ENCODE measurements at regions not wholly inside any gene's neighbourhood (a gene's known extent, or its start where the extent isn't known, plus 50 kb on each side); places are given as distances from the start of the nearest gene placed in this dataset.
"Not testable (repeated sequence)": the region's sequence is repeated elsewhere in the genome, so short reads cannot be mapped to it uniquely, and the experiment has no call there.

GRCh38 chr2:238618494-238619283 is 192.0 kb downstream of the ASB1 start:
- ATAC-seq, result not testable (repeated sequence)

DNA sequence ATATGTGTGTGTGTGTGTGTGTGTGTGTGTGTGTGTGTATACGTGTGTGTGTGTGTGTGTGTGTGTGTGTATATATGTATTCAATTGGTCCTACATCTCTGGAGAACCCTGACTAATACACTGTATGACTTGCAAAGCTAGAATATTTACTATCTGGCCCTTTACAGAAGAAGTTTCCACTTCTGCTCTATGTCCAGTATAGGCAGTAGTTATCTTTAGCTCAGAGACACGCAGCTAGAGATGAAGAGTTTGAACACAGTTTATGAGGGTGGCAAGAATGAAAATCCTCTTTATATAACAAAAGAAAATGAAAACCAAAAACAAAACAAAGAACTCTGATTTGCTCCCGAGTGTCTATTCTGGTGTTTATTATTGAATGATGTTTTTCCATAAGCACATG is 201.2 kb downstream of the ASB1 start:
- ATAC-seq, result no peak
- TF ChIP-seq TCF4 (CRISPR knock-in tag; IDR thresholded peaks at IDR 0.05; ENCODE audit: borderline replicate concordance) (no peak), CSRNP3 (CRISPR knock-in tag; IDR thresholded peaks at IDR 0.05) (no peak), ISL1 (CRISPR knock-in tag; IDR thresholded peaks at IDR 0.05) (no peak), ZFP3 (CRISPR knock-in tag; IDR thresholded peaks at IDR 0.05) (no peak), GLIS3 (CRISPR knock-in tag; IDR thresholded peaks at IDR 0.05) (no peak), TOX (CRISPR knock-in tag; IDR thresholded peaks at IDR 0.05; ENCODE audit: borderline replicate concordance) (no peak), ZNF70 (CRISPR knock-in tag; IDR thresholded peaks at IDR 0.05) (no peak)
- TF ChIP-seq, protein P1, sequence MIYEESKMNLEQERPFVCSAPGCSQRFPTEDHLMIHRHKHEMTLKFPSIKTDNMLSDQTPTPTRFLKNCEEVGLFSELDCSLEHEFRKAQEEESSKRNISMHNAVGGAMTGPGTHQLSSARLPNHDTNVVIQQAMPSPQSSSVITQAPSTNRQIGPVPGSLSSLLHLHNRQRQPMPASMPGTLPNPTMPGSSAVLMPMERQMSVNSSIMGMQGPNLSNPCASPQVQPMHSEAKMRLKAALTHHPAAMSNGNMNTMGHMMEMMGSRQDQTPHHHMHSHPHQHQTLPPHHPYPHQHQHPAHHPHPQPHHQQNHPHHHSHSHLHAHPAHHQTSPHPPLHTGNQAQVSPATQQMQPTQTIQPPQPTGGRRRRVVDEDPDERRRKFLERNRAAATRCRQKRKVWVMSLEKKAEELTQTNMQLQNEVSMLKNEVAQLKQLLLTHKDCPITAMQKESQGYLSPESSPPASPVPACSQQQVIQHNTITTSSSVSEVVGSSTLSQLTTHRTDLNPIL (CRISPR knock-in tag; IDR thresholded peaks at IDR 0.05; ENCODE audit: low read depth), result no peak
- TF ChIP-seq, protein P2, sequence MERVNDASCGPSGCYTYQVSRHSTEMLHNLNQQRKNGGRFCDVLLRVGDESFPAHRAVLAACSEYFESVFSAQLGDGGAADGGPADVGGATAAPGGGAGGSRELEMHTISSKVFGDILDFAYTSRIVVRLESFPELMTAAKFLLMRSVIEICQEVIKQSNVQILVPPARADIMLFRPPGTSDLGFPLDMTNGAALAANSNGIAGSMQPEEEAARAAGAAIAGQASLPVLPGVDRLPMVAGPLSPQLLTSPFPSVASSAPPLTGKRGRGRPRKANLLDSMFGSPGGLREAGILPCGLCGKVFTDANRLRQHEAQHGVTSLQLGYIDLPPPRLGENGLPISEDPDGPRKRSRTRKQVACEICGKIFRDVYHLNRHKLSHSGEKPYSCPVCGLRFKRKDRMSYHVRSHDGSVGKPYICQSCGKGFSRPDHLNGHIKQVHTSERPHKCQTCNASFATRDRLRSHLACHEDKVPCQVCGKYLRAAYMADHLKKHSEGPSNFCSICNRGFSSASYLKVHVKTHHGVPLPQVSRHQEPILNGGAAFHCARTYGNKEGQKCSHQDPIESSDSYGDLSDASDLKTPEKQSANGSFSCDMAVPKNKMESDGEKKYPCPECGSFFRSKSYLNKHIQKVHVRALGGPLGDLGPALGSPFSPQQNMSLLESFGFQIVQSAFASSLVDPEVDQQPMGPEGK (CRISPR knock-in tag; IDR thresholded peaks at IDR 0.05; ENCODE audit: borderline replicate concordance), result no peak

- TF ChIP-seq ZFP30 (CRISPR knock-in tag; IDR thresholded peaks at IDR 0.05) (no peak), CSRNP3 (CRISPR knock-in tag; IDR thresholded peaks at IDR 0.05) (no peak), ZNF70 (CRISPR knock-in tag; IDR thresholded peaks at IDR 0.05) (no peak), GLIS3 (CRISPR knock-in tag; IDR thresholded peaks at IDR 0.05) (no peak), OSR1 (CRISPR knock-in tag; IDR thresholded peaks at IDR 0.05) (no peak), BACH2 (CRISPR knock-in tag; IDR thresholded peaks at IDR 0.05; ENCODE audit: borderline replicate concordance) (no peak), ISL1 (CRISPR knock-in tag; IDR thresholded peaks at IDR 0.05) (no peak)
- ATAC-seq, result no peak
Observed at GRCh38 chr2:238629064-238629463, 202.3 kb downstream of the ASB1 start.

GRCh38 chr2:238631491-238632180 is 204.9 kb downstream of the ASB1 start:
- no peak for ATAC-seq
- no peak for TF ChIP-seq OSR1 (CRISPR knock-in tag; IDR thresholded peaks at IDR 0.05)
- TF ChIP-seq PPARA (CRISPR knock-in tag; IDR thresholded peaks at IDR 0.05; ENCODE audit: borderline replicate concordance), result no peak
- no peak for TF ChIP-seq ARNTL (CRISPR knock-in tag; IDR thresholded peaks at IDR 0.05; ENCODE audit: borderline replicate concordance, low read depth)
- TF ChIP-seq CSRNP3 (CRISPR knock-in tag; IDR thresholded peaks at IDR 0.05), result no peak
- TF ChIP-seq BACH2 (CRISPR knock-in tag; IDR thresholded peaks at IDR 0.05; ENCODE audit: borderline replicate concordance), result no peak
- no peak for TF ChIP-seq CSDC2 (CRISPR knock-in tag; IDR thresholded peaks at IDR 0.05)
- TF ChIP-seq GLIS3 (CRISPR knock-in tag; IDR thresholded peaks at IDR 0.05), result no peak
- no peak for TF ChIP-seq TSHZ2 (CRISPR knock-in tag; IDR thresholded peaks at IDR 0.05)
- TF ChIP-seq, protein P3, sequence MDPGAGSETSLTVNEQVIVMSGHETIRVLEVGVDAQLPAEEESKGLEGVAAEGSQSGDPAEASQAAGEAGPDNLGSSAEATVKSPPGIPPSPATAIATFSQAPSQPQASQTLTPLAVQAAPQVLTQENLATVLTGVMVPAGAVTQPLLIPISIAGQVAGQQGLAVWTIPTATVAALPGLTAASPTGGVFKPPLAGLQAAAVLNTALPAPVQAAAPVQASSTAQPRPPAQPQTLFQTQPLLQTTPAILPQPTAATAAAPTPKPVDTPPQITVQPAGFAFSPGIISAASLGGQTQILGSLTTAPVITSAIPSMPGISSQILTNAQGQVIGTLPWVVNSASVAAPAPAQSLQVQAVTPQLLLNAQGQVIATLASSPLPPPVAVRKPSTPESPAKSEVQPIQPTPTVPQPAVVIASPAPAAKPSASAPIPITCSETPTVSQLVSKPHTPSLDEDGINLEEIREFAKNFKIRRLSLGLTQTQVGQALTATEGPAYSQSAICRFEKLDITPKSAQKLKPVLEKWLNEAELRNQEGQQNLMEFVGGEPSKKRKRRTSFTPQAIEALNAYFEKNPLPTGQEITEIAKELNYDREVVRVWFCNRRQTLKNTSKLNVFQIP (CRISPR knock-in tag; IDR thresholded peaks at IDR 0.05; ENCODE audit: borderline replicate concordance, low read depth), result no peak
- TF ChIP-seq, protein P2 (CRISPR knock-in tag; IDR thresholded peaks at IDR 0.05; ENCODE audit: borderline replicate concordance), result no peak
- TF ChIP-seq TOX (CRISPR knock-in tag; IDR thresholded peaks at IDR 0.05; ENCODE audit: borderline replicate concordance), result no peak
- TF ChIP-seq ZNF565 (CRISPR knock-in tag; conservative IDR thresholded peaks at IDR 0.05; ENCODE audit: low read depth), result no peak
